ENCODE measurements at regions not wholly inside any gene's neighbourhood (a gene's known extent, or its start where the extent isn't known, plus 50 kb on each side); places are given as distances from the start of the nearest gene placed in this dataset.
"Not testable (repeated sequence)": the region's sequence is repeated elsewhere in the genome, so short reads cannot be mapped to it uniquely, and the experiment has no call there.

GRCh38 chr5:116947691-116948528 lies 373.3 kb upstream of the SEMA6A start:
- Histone ChIP-seq H3K9me3 (ENCODE audit: control insufficient read depth, low read depth, low read length) (no peaks in the 10 kb centered on the region), H3K4me1 (ENCODE audit: control insufficient read depth, low read depth, low read length) (peaks cover 16% of the 10 kb centered on the region), H3K4me3 (ENCODE audit: low read length) (no peak overlapping the region), H3K36me3 (ENCODE audit: control insufficient read depth, low read depth, low read length) (no peaks in the 10 kb centered on the region), H3K27ac (ENCODE audit: low read length) (no peak overlapping the region), H3K9ac (ENCODE audit: low read length) (no peak overlapping the region), H3K27me3 (ENCODE audit: control insufficient read depth, insufficient read depth, low read length) (no peaks in the 10 kb centered on the region)

GRCh38 chr5:116945613-116946382 lies 371.2 kb upstream of the SEMA6A start:
- H3K9ac ChIP-seq (ENCODE audit: low read length); H3K36me3 ChIP-seq (ENCODE audit: control insufficient read depth, low read depth, low read length); H3K27ac ChIP-seq (ENCODE audit: low read length); H3K27me3 ChIP-seq (ENCODE audit: control insufficient read depth, insufficient read depth, low read length); H3K9me3 ChIP-seq (ENCODE audit: control insufficient read depth, low read depth, low read length); H3K4me3 ChIP-seq (ENCODE audit: low read length): not testable (repeated sequence)
- H3K4me1 ChIP-seq (ENCODE audit: control insufficient read depth, low read depth, low read length): peaks cover 19% of the 10 kb centered on the region

- no peak overlapping the region for H3K4me3 ChIP-seq (ENCODE audit: low read length)
- no peaks in the 10 kb centered on the region for H3K9me3 ChIP-seq (ENCODE audit: control insufficient read depth, low read depth, low read length)
- H3K9ac ChIP-seq (ENCODE audit: low read length): no peak overlapping the region
- H3K4me1 ChIP-seq (ENCODE audit: control insufficient read depth, low read depth, low read length): peaks cover 34% of the 10 kb centered on the region
- no peak overlapping the region for H3K27ac ChIP-seq (ENCODE audit: low read length)
- H3K27me3 ChIP-seq (ENCODE audit: control insufficient read depth, insufficient read depth, low read length): no peaks in the 10 kb centered on the region
- H3K36me3 ChIP-seq (ENCODE audit: control insufficient read depth, low read depth, low read length): no peaks in the 10 kb centered on the region
These were observed 369.6 kb upstream of the SEMA6A start for GRCh38 chr5:116944183-116944582.

GRCh38 chr5:116942622-116943021 lies 368.0 kb upstream of the SEMA6A start:
- Histone ChIP-seq H3K27ac (ENCODE audit: low read length) (no peak overlapping the region), H3K4me3 (ENCODE audit: low read length) (no peak overlapping the region), H3K27me3 (ENCODE audit: control insufficient read depth, insufficient read depth, low read length) (no peaks in the 10 kb centered on the region), H3K9me3 (ENCODE audit: control insufficient read depth, low read depth, low read length) (no peaks in the 10 kb centered on the region), H3K9ac (ENCODE audit: low read length) (no peak overlapping the region), H3K4me1 (ENCODE audit: control insufficient read depth, low read depth, low read length) (peaks cover 44% of the 10 kb centered on the region), H3K36me3 (ENCODE audit: control insufficient read depth, low read depth, low read length) (no peaks in the 10 kb centered on the region)

GRCh38 chr5:116939641-116940040 lies 365.0 kb upstream of the SEMA6A start:
- Histone ChIP-seq H3K27ac (ENCODE audit: low read length) (no peak overlapping the region), H3K36me3 (ENCODE audit: control insufficient read depth, low read depth, low read length) (no peaks in the 10 kb centered on the region), H3K9me3 (ENCODE audit: control insufficient read depth, low read depth, low read length) (no peaks in the 10 kb centered on the region), H3K4me1 (ENCODE audit: control insufficient read depth, low read depth, low read length) (peaks cover 42% of the 10 kb centered on the region), H3K4me3 (ENCODE audit: low read length) (no peak overlapping the region), H3K27me3 (ENCODE audit: control insufficient read depth, insufficient read depth, low read length) (no peaks in the 10 kb centered on the region), H3K9ac (ENCODE audit: low read length) (peak overlapping the region; percentile 58)

DNA sequence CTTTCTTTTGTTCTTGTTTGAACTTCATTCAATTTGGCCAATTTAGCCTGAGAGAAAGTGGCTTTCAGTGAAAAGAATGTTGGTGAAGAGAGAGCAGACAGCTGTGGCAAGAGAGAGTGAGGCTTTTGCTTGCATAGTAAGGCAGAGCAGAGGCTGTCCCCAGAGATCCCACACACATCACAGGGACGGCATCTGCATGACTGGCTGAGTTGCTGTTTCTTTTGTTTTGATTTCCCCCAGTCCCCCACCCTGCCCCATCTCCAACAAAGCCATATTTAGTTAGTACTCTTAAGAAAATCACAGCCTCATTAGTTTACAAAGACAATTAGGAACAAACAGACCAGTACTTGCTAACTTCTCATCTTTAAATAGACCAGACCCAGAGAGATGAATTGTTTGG lies 363.9 kb upstream of the SEMA6A start:
- Histone ChIP-seq H3K9me3 (ENCODE audit: control insufficient read depth, low read depth, low read length) (no peaks in the 10 kb centered on the region), H3K27me3 (ENCODE audit: control insufficient read depth, insufficient read depth, low read length) (no peaks in the 10 kb centered on the region), H3K36me3 (ENCODE audit: control insufficient read depth, low read depth, low read length) (no peaks in the 10 kb centered on the region), H3K4me1 (ENCODE audit: control insufficient read depth, low read depth, low read length) (peaks cover 33% of the 10 kb centered on the region), H3K4me3 (ENCODE audit: low read length) (peak overlapping the region; percentile 42), H3K9ac (ENCODE audit: low read length) (peak overlapping the region; percentile 58), H3K27ac (ENCODE audit: low read length) (peak overlapping the region; percentile 62)

DNA sequence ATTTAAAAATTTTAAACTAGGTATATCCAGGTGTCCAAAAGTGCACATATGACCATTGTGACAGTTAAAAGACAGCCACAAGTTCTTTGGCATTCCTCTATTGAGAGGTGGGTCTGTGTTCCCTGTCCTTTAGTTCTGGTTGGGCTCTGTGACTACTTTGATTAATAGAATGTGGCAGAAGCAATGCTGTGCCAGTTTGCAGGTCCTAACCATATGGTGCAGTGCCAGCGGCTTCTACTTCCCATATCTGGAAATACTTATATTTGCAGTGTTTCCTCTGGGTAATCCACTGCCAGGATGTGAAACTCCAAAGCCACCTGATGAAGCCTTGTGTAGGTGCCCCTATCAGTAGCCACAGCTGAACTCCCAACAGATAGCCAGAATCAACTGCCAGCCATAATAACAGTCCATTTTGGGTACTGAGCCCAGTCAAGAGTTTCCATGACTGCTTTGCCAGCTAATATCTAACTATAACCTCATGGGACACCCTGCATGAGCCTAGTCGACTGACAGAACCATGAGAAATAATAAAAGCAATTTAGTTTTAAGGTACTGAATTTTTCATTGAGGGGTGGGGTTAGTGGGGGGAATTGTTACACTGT lies 361.0 kb upstream of the SEMA6A start:
- Histone ChIP-seq H3K9me3 (ENCODE audit: control insufficient read depth, low read depth, low read length) (no peaks in the 10 kb centered on the region), H3K27me3 (ENCODE audit: control insufficient read depth, insufficient read depth, low read length) (no peaks in the 10 kb centered on the region), H3K4me3 (ENCODE audit: low read length) (no peak overlapping the region), H3K9ac (ENCODE audit: low read length) (no peak overlapping the region), H3K4me1 (ENCODE audit: control insufficient read depth, low read depth, low read length) (peaks cover 25% of the 10 kb centered on the region), H3K36me3 (ENCODE audit: control insufficient read depth, low read depth, low read length) (no peaks in the 10 kb centered on the region), H3K27ac (ENCODE audit: low read length) (no peak overlapping the region)

- Histone ChIP-seq H3K4me3 (ENCODE audit: low read length) (no peak overlapping the region), H3K27me3 (ENCODE audit: control insufficient read depth, insufficient read depth, low read length) (no peaks in the 10 kb centered on the region), H3K27ac (ENCODE audit: low read length) (no peak overlapping the region), H3K4me1 (ENCODE audit: control insufficient read depth, low read depth, low read length) (no peaks in the 10 kb centered on the region), H3K36me3 (ENCODE audit: control insufficient read depth, low read depth, low read length) (no peaks in the 10 kb centered on the region), H3K9ac (ENCODE audit: low read length) (no peak overlapping the region), H3K9me3 (ENCODE audit: control insufficient read depth, low read depth, low read length) (no peaks in the 10 kb centered on the region)
These were observed 356.0 kb upstream of the SEMA6A start for GRCh38 chr5:116930616-116931015.

DNA sequence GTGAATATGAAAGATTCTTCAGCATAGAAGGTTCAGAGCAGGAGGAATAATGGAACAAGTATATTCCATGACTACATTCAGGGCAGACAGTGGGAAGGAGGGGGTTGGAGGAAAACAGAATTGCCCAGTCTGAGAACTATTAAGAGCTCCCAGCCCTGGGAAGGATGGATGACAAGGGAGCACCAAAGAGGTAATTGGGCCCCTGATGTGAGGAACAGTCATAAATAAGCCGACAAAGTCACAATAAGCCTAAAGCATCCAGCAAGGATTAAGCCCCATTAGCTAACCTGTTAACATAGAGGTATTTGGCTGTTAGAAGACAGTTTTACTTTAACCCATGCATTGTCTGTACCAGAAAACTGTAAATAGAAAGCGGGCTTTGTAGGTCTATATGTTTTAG lies 348.7 kb upstream of the SEMA6A start:
- H3K9ac ChIP-seq (ENCODE audit: low read length): no peak overlapping the region

GRCh38 chr5:116922532-116922931 lies 347.9 kb upstream of the SEMA6A start:
- H3K36me3 ChIP-seq (ENCODE audit: control insufficient read depth, low read depth, low read length): no peaks in the 10 kb centered on the region
- H3K4me1 ChIP-seq (ENCODE audit: control insufficient read depth, low read depth, low read length): peaks cover 8% of the 10 kb centered on the region
- H3K4me3 ChIP-seq (ENCODE audit: low read length): no peak overlapping the region
- no peak overlapping the region for H3K27ac ChIP-seq (ENCODE audit: low read length)
- H3K9ac ChIP-seq (ENCODE audit: low read length): no peak overlapping the region
- H3K27me3 ChIP-seq (ENCODE audit: control insufficient read depth, insufficient read depth, low read length): no peaks in the 10 kb centered on the region
- H3K9me3 ChIP-seq (ENCODE audit: control insufficient read depth, low read depth, low read length): no peaks in the 10 kb centered on the region

More for the DNA sequence above, 348.7 kb upstream of the SEMA6A start:
- Histone ChIP-seq H3K27ac (ENCODE audit: low read length) (no peak overlapping the region), H3K4me3 (ENCODE audit: low read length) (no peak overlapping the region), H3K4me1 (ENCODE audit: control insufficient read depth, low read depth, low read length) (peaks cover 8% of the 10 kb centered on the region), H3K36me3 (ENCODE audit: control insufficient read depth, low read depth, low read length) (no peaks in the 10 kb centered on the region), H3K27me3 (ENCODE audit: control insufficient read depth, insufficient read depth, low read length) (no peaks in the 10 kb centered on the region), H3K9me3 (ENCODE audit: control insufficient read depth, low read depth, low read length) (no peaks in the 10 kb centered on the region)

DNA sequence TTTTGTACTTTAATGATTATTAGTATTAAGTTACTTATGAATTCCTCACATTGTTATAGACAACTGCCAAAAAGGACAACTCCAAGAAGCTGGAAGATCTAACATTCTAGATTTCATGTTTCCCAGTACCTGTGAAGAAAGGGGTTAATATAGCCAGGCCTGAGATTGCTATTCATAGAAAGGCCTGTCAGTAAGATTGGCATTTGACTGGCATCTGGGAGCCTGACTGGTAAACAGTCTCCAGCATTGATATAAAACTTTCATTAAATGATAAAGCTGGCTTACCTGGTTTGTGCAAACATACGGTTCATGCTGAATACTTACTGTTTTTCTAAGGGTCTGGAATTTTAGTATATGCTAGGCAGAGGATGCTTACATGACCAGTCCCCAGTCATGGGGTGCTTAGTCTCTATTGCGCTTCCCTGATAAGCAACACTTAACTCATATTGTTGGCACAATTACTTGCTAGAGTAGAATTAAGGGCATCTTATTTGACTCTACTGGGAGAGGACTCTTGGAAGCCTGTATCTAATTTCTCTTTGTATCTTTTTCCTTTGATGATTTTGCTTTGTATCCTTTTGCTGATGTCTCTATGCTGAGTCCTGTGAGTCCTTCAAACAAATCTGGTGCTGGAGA lies 340.4 kb upstream of the SEMA6A start:
- Histone ChIP-seq H3K9ac (ENCODE audit: low read length) (no peak overlapping the region), H3K27ac (ENCODE audit: low read length) (no peak overlapping the region), H3K9me3 (ENCODE audit: control insufficient read depth, low read depth, low read length) (no peaks in the 10 kb centered on the region), H3K27me3 (ENCODE audit: control insufficient read depth, insufficient read depth, low read length) (no peaks in the 10 kb centered on the region), H3K36me3 (ENCODE audit: control insufficient read depth, low read depth, low read length) (no peaks in the 10 kb centered on the region), H3K4me1 (ENCODE audit: control insufficient read depth, low read depth, low read length) (no peaks in the 10 kb centered on the region), H3K4me3 (ENCODE audit: low read length) (no peak overlapping the region)
